Transverse colon (tissue), 3 donors: ENCODE measurements at regions not wholly inside any gene's neighbourhood (a gene's known extent, or its start where the extent isn't known, plus 50 kb on each side); places are given as distances from the start of the nearest gene placed in this dataset.

ENCODE experiments used
- EP300 ChIP-seq: sonication (generic); formaldehyde crosslinking; IDR thresholded peaks from one replicate; pipeline ENCODE4 v1.6.1; 2017; ENCODE audit warnings: antibody characterized with exemption, low read depth
- POLR2A ChIP-seq: fragments of 450-650 bp; IDR thresholded peaks from one replicate; pipeline ENCODE4 v1.6.1; 2016; ENCODE audit warnings: antibody characterized with exemption, mild to moderate bottlenecking, moderate library complexity
- TF ChIP-seq, protein P1 (sequence below), 5 experiments: fragments of 200-600 bp in 3 of 5; fragments of 450-650 bp in 2 of 5; sonication (generic) in 3 of 5; IDR thresholded peaks; 1 replicate in 2 of 5; 2 replicates in 3 of 5; pipeline ENCODE4 v1.5.1; 2016 to 2017; ENCODE audit warnings: antibody characterized with exemption in 5 of 5, inconsistent platforms in 3 of 5, mild to moderate bottlenecking in 2 of 5, moderate library complexity in 1 of 5

- TF ChIP-seq, protein P1, sequence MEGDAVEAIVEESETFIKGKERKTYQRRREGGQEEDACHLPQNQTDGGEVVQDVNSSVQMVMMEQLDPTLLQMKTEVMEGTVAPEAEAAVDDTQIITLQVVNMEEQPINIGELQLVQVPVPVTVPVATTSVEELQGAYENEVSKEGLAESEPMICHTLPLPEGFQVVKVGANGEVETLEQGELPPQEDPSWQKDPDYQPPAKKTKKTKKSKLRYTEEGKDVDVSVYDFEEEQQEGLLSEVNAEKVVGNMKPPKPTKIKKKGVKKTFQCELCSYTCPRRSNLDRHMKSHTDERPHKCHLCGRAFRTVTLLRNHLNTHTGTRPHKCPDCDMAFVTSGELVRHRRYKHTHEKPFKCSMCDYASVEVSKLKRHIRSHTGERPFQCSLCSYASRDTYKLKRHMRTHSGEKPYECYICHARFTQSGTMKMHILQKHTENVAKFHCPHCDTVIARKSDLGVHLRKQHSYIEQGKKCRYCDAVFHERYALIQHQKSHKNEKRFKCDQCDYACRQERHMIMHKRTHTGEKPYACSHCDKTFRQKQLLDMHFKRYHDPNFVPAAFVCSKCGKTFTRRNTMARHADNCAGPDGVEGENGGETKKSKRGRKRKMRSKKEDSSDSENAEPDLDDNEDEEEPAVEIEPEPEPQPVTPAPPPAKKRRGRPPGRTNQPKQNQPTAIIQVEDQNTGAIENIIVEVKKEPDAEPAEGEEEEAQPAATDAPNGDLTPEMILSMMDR (IDR thresholded peaks at IDR 0.05): no peak
- no peak for TF ChIP-seq EP300
- no peak for TF ChIP-seq POLR2A
These were observed 938.8 kb upstream of the FBXO33 start for GRCh38 chr14:40371011-40371410.
